ENCODE measurements at regions not wholly inside any gene's neighbourhood (a gene's known extent, or its start where the extent isn't known, plus 50 kb on each side); places are given as distances from the start of the nearest gene placed in this dataset.
"Not testable (repeated sequence)": the region's sequence is repeated elsewhere in the genome, so short reads cannot be mapped to it uniquely, and the experiment has no call there.

DNA sequence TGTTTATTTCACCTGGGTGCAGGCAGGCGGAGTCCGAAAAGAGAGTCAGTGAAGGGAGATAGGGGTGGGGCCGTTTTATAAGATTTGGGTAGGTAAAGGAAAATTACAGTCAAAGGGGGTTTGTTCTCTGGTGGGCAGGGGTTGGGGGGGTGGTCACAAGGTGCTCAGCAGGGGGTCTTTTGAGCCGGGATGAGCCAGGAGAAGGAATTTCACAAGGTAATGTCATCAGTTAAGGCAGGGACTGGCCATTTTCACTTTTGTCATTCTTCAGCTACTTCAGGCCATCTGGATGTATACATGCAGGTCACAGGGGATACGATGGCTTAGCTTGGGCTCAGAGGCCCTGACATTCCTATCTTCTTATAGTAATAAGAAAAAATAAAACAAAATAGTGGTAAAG lies 220.3 kb upstream of the ZNF608 start:
- H3K36me3 Mint-ChIP-seq; H3K4me3 Mint-ChIP-seq; H3K27me3 Mint-ChIP-seq (ENCODE audit: low read depth in 3 of 3); H3K27ac Mint-ChIP-seq; DNase-seq; H3K9me3 Mint-ChIP-seq: not testable (repeated sequence)
- peaks cover 11% of the 10 kb centered on the region in 2 donors for H3K4me1 Mint-ChIP-seq

DNA sequence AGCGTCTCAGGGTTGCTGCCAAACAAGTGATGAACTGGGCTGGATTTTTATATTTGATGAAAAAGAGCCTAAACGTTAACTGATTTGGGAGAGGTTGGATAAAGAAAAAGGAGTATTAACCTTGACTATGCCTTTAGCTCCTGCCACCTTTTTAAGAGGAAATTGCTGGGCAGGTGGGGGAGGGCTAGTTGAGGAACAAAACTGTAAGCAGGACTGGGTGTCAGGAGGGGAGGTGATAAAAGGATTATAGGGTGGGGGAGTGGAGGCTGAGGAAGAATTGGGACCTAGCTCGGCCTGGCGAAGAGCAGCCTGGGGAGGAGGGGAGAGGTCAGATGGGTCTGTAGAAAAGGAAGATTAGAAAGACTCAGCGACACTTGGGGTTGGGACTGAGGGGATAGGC lies 223.9 kb upstream of the ZNF608 start:
- H3K4me3 Mint-ChIP-seq; H3K27me3 Mint-ChIP-seq (ENCODE audit: low read depth in 3 of 3): not testable (repeated sequence)

DNA sequence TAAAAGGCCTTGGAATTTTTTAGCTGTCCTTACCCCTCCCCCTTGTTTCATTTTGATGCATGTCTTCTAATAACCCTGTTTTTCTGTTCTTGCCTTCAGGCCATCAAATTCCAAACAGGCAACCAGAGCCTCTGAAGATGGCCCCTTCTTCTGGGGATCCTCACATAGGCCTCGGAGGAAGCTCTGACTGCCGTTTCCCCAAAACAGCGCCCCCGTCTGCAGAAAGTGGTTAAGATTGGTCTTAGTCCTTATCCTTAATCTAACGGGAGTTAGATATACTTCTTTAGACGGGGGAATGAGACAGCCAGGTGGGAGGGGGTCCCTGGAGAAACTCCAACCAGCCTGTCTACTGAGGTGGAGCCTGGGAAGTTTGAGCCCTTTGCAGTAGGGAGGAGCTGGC lies 226.3 kb upstream of the ZNF608 start:
- Mint-ChIP-seq H3K4me1 (no peaks in the 10 kb centered on the region), H3K36me3 (peaks cover 0 to 9% (median 0%) of the 10 kb centered on the region in 3 donors), H3K27me3 (ENCODE audit: low read depth in 3 of 3) (peaks cover 0 to 4% (median 0%) of the 10 kb centered on the region in 3 donors), H3K27ac (no peak overlapping the region), H3K4me3 (no peak overlapping the region), H3K9me3 (no peaks in the 10 kb centered on the region)
- no peak for DNase-seq

More for the DNA sequence above, 223.9 kb upstream of the ZNF608 start:
- not testable (repeated sequence) for H3K9me3 Mint-ChIP-seq, H3K4me1 Mint-ChIP-seq, H3K36me3 Mint-ChIP-seq, DNase-seq, H3K27ac Mint-ChIP-seq

DNA sequence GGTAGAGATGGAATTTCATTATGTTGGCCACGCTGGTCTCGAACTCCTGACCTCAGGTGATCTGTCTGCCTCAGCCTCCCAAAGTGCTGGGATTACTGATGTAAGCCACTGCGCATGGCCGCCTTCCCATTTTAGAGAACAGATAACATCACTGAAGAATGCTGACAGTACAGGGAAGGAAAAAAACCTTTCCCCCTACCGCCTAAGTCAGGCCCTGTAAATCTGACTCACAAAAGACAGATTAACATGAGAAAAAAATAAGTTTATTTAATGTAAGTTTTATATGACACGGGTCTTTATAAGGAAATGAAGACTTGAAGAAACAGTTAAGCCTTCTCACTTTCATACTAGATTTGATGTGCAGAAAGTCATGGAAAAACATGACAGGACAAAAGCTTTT lies 227.2 kb upstream of the ZNF608 start:
- no peak for DNase-seq
- peaks cover 0 to 4% (median under 1%) of the 10 kb centered on the region in 3 donors for H3K27me3 Mint-ChIP-seq (ENCODE audit: low read depth in 3 of 3)
- H3K36me3 Mint-ChIP-seq, result peaks cover 0 to 9% (median 0%) of the 10 kb centered on the region in 3 donors
- no peak overlapping the region for H3K4me3 Mint-ChIP-seq
- no peaks in the 10 kb centered on the region for H3K4me1 Mint-ChIP-seq
- H3K27ac Mint-ChIP-seq, result no peak overlapping the region
- no peaks in the 10 kb centered on the region for H3K9me3 Mint-ChIP-seq

DNA sequence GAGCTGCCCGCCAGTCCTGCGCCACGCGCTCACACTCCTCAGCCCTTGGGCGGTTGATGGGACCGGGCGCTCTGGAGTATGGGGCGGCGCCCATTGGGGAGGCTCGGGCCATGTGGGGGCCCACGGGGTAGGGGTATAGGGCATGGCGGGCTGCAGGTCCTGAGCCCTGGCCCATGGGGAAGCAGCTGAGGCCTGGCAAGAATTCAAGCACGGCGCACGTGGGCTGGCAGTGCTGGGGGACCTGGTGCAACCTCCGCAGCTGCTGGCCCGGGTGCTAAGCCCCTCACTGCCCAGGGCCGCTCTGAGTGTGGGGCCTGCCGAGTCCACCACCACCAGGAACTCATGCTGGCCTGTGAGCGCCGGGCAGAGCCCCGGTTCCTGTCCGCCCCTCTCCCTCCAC lies 229.6 kb upstream of the ZNF608 start:
- H3K9me3 Mint-ChIP-seq, result no peaks in the 10 kb centered on the region
- peaks cover 0 to 9% (median 0%) of the 10 kb centered on the region in 3 donors for H3K36me3 Mint-ChIP-seq
- DNase-seq, result no peak
- H3K27me3 Mint-ChIP-seq (ENCODE audit: low read depth in 3 of 3), result peaks cover 0 to 4% (median 2%) of the 10 kb centered on the region in 3 donors
- no peak overlapping the region for H3K4me3 Mint-ChIP-seq
- no peak overlapping the region for H3K27ac Mint-ChIP-seq
- H3K4me1 Mint-ChIP-seq, result peaks cover 9 to 10% of the 10 kb centered on the region in 2 donors

DNA sequence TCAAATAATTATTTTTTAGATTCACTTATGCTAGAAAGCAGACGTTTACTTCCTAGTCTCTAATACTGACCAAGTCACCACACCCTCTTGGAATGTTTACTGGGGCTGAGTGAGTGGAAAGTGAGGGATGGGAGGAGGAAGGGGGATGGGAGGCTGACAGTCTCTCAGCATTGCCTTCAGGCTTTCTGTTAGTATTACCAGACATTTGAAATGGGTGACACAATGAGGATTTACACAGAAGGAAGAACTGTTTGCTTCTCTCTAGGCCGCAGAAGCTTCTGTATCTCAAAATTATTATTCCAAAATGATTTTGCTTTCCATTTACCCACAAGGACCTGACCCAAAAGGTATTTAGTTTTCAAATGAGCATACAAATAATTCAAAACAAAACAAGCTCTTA lies 232.8 kb upstream of the ZNF608 start:
- peaks cover 10 to 12% of the 10 kb centered on the region in 2 donors for H3K4me1 Mint-ChIP-seq

DNA sequence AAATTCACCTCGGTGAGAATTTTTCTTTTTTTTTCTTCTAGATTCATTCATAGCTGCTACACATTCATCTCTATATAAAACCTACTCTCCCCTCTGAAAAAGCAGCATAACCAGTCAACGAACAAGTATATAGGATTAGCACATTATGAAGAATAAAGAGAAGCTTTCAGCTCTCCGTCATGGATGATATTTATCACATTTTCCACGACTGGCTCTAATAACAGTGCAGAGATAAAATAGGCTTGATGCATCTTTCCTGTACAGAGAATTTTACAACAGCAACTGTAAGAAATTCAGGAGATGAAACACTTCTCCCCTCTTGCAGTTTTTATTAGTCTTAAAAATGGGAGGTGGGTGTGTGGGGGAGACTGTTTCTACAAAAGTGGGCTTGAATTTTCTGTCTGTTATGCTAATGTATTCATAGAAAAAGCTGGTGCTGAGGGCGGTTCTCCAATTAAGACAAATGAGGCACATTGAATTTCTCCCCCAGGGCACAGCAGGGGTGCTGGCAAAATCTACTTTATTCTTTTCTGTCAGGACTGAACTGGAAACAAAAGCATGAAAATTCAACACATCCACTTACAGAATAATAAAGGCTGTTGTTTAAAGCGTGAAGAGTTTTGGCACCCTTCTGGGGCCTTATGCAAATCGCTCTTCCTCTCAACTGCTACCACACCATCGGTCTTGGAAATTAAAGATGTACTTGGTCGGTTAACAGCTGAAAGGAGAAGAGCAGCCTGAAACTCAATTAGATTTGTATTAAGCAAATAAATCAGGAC lies 233.9 kb upstream of the ZNF608 start:
- H3K9me3 Mint-ChIP-seq, result peaks cover 0 to 3% (median 0%) of the 10 kb centered on the region in 6 donors
- DNase-seq, result no peak
- H3K4me1 Mint-ChIP-seq, result peaks cover 10 to 12% of the 10 kb centered on the region in 2 donors
- H3K27me3 Mint-ChIP-seq (ENCODE audit: low read depth in 3 of 3), result peaks cover 0 to 2% (median 0%) of the 10 kb centered on the region in 3 donors
- H3K27ac Mint-ChIP-seq, result peak overlapping the region in 1 of 6 donors; percentile 6
- H3K4me3 Mint-ChIP-seq, result no peak overlapping the region
- peaks cover 0 to 5% (median 4%) of the 10 kb centered on the region in 3 donors for H3K36me3 Mint-ChIP-seq

More for the DNA sequence above, 232.8 kb upstream of the ZNF608 start:
- peaks cover 0 to 2% (median 2%) of the 10 kb centered on the region in 3 donors for H3K27me3 Mint-ChIP-seq (ENCODE audit: low read depth in 3 of 3)
- no peak overlapping the region for H3K4me3 Mint-ChIP-seq
- peaks cover 0 to 3% (median 0%) of the 10 kb centered on the region in 6 donors for H3K9me3 Mint-ChIP-seq
- H3K27ac Mint-ChIP-seq, result no peak overlapping the region
- DNase-seq, result no peak
- peaks cover 0 to 9% (median under 1%) of the 10 kb centered on the region in 3 donors for H3K36me3 Mint-ChIP-seq

DNA sequence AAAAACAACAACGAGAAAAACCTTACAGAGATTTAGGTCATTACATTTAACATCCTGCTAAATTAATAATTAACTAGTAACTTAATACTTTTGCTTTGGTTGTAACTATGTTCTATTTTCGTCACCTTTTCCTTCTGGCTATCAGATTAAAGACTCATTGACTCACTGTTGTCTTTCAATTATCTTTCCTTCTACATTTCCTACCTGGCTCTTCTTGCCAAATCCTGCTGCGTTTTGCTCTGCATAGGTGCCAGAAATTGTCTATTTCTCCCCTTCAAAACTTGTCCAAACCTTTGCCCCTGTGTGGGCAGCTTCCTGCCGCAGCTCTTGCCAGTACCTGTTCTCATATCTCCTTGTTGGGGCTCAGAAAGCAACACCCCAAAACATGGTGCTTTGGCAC lies 235.5 kb upstream of the ZNF608 start:
- no peak overlapping the region for H3K4me3 Mint-ChIP-seq
- DNase-seq, result no peak
- peaks cover 19 to 21% of the 10 kb centered on the region in 2 donors for H3K4me1 Mint-ChIP-seq
- peaks cover 0 to 2% (median 1%) of the 10 kb centered on the region in 3 donors for H3K27me3 Mint-ChIP-seq (ENCODE audit: low read depth in 3 of 3)
- no peak overlapping the region for H3K27ac Mint-ChIP-seq
- H3K36me3 Mint-ChIP-seq, result peaks cover 0 to 5% (median 4%) of the 10 kb centered on the region in 3 donors
- H3K9me3 Mint-ChIP-seq, result peaks cover 0 to 3% (median 0%) of the 10 kb centered on the region in 6 donors

DNA sequence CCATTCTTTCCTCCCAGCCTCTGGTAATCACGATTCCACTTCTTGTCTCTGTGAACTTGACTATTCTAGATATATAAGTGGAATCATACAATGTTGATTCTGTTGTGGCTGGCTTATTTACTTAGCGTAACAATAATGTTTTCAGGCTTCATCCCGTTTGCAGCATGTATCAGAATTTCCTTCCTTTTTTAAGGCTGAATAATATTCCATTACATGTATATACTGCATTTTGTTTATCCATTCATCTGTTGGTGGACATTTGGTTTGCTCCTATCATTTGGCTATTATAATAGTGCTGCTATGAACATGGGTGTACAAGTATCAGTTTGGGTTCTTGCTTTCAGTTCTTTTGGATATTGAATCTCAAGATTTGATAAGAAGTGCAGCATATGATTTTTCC lies 239.7 kb upstream of the ZNF608 start:
- H3K27ac Mint-ChIP-seq, result no peak overlapping the region

DNA sequence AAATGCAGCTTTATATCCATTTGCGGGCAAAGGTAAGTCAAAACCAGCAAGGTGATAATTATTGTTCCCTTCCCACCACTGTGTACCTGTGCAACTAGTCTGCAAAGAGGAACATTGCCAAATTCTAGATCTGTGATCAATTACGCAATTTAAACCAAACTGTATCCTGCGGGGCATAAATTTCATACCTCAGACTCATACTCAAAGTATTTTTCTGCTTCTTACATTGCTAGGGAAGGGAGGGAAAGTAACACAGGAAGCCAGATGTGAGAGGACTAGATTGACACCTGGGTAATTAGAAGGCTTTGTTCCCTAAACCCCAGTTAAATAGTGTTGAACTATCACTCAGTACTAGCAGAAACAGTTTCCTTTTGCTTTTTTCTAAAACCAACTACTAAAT lies 240.2 kb upstream of the ZNF608 start:
- H3K27me3 Mint-ChIP-seq (ENCODE audit: low read depth in 3 of 3), result peaks cover 0 to 5% (median 1%) of the 10 kb centered on the region in 3 donors
- peaks cover 0 to 4% (median 0%) of the 10 kb centered on the region in 3 donors for H3K36me3 Mint-ChIP-seq
- H3K4me3 Mint-ChIP-seq, result peak overlapping the region in 4 of 5 donors; percentile 3 to 55 (median 16)
- H3K4me1 Mint-ChIP-seq, result peaks cover 17 to 23% of the 10 kb centered on the region in 2 donors
- no peak overlapping the region for H3K27ac Mint-ChIP-seq
- peak; percentile 1 to 25 (median 7) for DNase-seq
- H3K9me3 Mint-ChIP-seq, result peaks cover 0 to 3% (median 0%) of the 10 kb centered on the region in 6 donors

More for the DNA sequence above, 239.7 kb upstream of the ZNF608 start:
- DNase-seq, result no peak
- Mint-ChIP-seq H3K36me3 (peaks cover 0 to 4% (median 0%) of the 10 kb centered on the region in 3 donors), H3K4me1 (peaks cover 18 to 24% of the 10 kb centered on the region in 2 donors), H3K4me3 (peak overlapping the region in 2 of 5 donors; percentile 3 to 55), H3K27me3 (ENCODE audit: low read depth in 3 of 3) (peaks cover 0 to 5% (median 1%) of the 10 kb centered on the region in 3 donors), H3K9me3 (peaks cover 0 to 3% (median 0%) of the 10 kb centered on the region in 6 donors)

DNA sequence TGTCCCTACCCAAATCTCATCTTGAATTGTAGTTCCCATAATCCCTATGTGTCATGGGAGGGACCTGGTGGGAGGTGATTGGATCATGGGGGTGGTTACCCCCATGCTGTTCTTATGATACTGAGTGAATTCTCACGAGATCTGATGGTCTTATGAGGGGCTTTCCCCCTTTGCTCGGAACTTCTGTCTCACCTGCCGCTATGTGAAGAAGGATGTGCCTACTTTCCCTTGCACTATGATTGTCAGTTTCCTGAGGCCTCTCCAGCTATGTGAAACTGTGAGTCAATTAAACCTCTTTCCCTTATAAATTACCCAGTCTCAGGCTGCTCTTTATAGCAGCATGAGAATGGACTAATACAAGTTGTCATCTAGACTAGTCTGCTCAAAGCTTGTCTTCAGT lies 241.3 kb upstream of the ZNF608 start:
- DNase-seq; H3K9me3 Mint-ChIP-seq; H3K36me3 Mint-ChIP-seq; H3K27me3 Mint-ChIP-seq (ENCODE audit: low read depth in 3 of 3): not testable (repeated sequence)
- Mint-ChIP-seq H3K4me3 (peak overlapping the region in 1 of 5 donors; percentile 19), H3K27ac (peak overlapping the region in 1 of 6 donors; percentile 37), H3K4me1 (peaks cover 17 to 23% of the 10 kb centered on the region in 2 donors)

DNA sequence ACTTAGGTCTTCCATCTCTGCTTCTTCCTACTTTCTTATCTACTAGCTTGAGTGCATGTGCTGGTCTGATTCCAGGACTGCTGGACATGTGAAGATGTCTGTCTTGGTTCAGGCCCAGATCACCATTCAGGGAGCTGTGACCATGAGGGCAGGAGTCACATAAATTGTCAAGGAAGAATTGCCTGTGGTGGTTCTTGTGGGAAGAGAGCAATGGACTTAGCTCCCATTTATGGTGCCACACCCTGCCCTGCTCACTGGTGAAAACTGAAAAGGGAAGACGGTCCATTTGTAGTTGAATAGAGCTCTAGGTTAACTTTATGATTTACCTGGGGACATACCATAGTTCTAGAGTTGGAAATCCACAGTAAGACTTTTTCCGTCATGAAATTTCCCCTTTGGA lies 244.3 kb upstream of the ZNF608 start:
- Mint-ChIP-seq H3K9me3 (peaks cover 0 to 3% (median 0%) of the 10 kb centered on the region in 6 donors), H3K4me3 (no peak overlapping the region), H3K36me3 (no peaks in the 10 kb centered on the region), H3K27me3 (ENCODE audit: low read depth in 3 of 3) (peaks cover 1 to 5% (median 3%) of the 10 kb centered on the region in 3 donors), H3K27ac (no peak overlapping the region), H3K4me1 (peaks cover 17 to 23% of the 10 kb centered on the region in 2 donors)
- no peak for DNase-seq

DNA sequence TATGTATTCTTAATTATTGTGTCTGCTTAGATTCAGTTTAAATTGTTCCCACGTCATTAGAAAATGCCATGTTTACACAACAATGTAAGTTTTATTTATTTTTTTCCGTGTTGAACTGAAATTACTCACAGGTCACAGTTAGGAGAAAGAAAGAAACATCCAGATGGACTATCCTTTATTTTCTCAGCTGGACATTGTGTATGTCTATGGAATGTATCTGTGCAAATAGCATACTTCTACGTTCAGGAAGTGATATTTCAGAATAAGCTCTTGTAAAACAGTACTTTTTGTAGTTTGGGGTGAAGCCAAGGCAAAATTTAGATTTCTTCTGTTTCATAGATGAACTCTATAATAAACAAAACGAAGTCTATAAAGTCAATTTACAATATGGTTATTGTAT lies 249.0 kb upstream of the ZNF608 start:
- Mint-ChIP-seq H3K36me3 (no peaks in the 10 kb centered on the region), H3K4me3 (no peak overlapping the region), H3K4me1 (no peaks in the 10 kb centered on the region), H3K9me3 (peaks cover 0 to 3% (median 0%) of the 10 kb centered on the region in 6 donors), H3K27me3 (ENCODE audit: low read depth in 3 of 3) (peaks cover 1 to 5% (median 3%) of the 10 kb centered on the region in 3 donors), H3K27ac (no peak overlapping the region)
- DNase-seq, result no peak

DNA sequence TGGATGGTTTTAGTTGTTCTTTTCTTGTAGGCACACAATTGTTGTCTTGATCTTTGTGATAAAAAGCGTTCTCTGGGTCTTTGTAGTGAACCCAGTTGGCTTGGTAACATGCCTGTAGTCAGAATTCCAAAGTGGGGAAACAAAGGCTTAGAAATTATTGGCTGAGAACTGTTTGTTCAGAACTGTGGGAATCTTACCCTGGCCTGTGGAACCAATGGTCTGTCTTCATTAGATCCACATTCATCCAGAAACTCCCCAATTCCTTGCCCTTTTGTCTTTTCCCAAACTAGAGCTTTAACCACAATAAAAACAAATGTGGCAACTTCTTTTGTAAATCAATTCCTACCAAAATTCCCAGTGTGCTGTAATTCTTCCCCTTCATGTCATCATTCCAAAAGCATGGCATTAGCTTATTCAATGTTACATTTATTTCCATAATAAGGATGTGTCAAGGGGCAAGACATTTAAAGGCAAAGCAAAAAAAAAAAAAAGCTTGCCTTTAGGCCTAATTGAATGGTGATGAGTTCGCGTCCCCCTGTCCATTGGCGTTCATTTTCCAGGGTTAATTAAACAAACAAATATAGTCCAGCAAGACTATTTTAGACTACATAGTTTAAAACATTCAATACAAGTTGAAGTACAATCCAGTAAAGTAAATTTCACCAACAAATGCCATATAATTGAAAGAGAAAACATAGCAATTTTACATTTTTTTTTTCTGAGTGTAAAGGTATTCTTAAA lies 249.8 kb upstream of the ZNF608 start:
- Mint-ChIP-seq H3K4me3 (no peak overlapping the region), H3K27ac (no peak overlapping the region), H3K27me3 (ENCODE audit: low read depth in 3 of 3) (peaks cover 0 to 4% (median 3%) of the 10 kb centered on the region in 3 donors), H3K9me3 (no peaks in the 10 kb centered on the region), H3K4me1 (no peaks in the 10 kb centered on the region), H3K36me3 (peaks cover 0 to 3% (median 0%) of the 10 kb centered on the region in 3 donors)
- DNase-seq, result no peak
